GM21526 (cell line): ENCODE measurements at regions not wholly inside any gene's neighbourhood (a gene's known extent, or its start where the extent isn't known, plus 50 kb on each side); places are given as distances from the start of the nearest gene placed in this dataset.

Experiments used
- ATAC-seq: cut with Tn5 transposase; IDR thresholded peaks from one replicate; pipeline ENCODE4 v1.9.1; 2021; ENCODE audit warnings: moderate library complexity; ENCODE audit not compliant: unreplicated experiment, low FRiP score

DNA sequence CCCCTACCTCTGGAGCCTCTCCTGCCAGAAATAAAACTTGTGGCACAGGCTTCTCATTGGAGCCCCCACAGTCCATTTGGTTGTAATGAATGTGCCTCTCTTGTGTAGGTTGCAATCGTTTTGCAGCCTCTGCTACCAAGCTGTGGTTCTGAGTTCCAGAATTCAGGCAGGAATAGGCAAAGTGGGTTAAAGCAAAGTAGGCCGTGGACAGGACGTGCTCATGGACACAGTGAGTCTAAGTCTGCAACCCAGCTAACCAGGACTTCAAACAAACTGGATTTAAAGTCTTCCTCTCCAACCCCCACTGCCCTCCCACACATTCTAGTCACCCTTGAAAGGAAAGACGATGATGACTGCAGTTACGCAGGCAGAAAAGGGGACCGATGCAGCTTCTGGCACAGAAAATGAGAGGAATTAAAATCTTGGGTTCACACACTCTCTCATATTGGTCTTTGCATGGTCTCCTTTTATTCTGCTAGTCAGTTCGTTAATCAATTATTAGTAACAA, 260.0 kb downstream of the PIK3R1 start:
- no peak for ATAC-seq

DNA sequence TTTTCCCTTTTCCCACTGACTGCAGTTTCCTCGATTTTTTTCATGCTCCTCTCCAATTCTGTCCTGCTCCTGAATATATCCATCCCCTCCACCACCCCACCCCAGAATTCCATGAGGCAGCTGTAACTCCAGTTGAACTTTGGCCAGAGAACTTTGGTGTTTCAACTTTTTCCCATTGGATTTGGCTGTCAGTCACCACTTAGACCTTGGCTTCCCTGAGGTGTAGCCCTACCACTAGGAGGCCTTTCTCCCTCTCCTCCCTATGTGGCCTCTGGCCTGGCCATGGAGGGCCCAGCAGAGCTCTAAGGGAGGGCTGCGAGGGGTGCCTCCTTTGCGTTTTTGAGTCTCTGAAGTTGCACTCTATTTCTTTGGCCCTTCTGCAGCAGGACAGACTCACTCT, 261.3 kb downstream of the PIK3R1 start:
- no peak for ATAC-seq

DNA sequence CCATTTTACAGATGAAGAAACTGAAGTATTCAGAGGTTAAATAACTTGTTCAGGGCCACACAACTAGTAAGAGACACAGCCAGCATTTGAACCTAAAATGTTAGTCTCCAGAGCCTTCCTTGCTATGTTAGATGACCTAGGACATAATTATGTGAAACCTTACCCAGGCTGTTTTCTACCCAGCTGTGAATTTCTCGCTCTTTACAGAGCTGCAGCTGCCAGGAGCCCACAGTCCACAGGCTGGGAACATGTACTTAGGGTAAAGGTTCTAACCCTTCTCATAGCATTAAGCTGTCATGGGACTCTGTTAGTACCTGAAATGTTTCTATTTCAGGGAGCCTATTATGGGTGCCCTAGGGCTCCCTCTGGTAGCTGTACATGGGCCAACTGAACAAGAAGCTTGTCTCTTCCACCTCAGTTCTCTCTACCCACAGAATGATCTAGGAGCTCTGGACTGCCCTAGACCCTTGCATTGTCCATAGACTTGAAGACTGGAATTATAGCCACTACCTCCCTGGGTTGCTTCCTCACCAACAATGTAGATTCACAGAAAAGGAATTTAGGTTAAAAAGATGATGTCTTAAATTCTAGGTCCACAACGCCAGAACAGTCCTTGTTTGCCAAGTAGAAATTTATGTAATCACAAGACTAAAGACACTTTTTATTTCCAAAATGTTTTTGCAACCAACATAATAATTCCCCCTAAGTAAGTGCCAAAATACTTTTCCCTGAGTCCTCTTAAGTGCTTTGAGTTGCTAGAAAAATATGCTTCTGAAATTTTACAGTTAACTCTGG, 262.9 kb downstream of the PIK3R1 start:
- ATAC-seq = no peak

DNA sequence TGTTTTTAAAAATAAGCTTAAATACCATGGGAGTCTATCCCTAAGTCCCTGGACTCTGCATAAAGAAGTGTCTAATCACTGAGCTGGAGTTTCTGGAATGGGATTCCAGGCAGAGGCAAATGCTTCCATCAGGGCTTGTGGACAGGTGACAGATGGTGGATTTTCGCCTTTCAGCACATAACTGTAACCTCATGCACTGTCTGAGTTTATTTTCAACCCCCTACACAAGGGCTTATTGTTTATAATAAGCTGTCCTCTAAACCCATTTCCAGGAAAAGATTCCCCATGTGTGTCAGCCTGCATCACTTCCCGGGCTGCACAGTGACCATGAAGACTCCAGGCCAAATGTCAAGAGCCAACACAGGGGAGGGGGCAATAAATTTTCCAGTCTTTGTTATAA, 264.0 kb downstream of the PIK3R1 start:
- no peak for ATAC-seq

DNA sequence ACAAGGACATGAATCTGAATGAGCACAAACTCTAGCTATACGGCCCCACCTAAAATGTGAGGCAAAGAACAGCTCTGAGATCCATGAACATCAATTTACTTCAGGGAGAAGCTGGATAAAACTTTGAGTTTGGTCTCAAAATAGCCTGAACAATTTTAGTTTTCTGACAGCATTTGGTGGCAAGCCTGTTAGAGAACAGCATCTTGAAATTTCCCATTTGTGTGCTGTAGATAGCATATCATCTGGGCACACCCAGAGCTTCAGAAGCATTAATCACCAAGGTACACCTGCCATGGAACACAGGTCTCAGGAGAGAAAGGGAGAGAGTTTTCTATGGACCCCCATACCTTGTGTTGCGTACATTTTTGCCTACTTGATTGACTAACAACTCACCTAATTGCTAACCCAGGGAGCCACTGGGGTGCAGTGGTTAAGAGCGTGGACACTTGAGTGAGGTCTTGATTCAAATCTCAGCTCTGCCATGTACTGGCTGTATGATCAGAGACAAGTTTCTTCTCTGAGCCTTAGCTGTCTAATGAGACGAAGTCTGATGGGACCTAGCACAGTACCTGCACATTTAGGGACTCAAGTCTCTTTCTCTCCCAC, 264.9 kb downstream of the PIK3R1 start:
- no peak for ATAC-seq

DNA sequence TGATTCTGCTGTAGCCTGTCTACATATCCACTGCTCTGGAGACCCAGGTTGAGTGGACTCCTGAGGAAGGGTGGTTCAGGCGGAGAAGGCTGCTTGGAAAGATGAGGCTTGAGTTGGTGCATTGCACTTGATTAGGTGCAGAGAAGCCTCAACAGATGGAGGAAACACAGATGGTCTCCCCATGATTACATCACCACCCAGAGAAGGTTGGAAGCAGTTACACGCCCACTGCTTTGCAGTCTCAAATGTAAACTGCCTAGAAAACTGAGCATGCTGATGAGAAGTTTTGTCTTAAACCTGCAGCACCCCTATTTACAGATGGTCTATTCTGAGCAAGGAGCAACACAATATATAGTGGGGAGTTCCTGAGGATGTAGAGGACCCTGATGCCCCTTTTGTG, 266.6 kb downstream of the PIK3R1 start:
- no peak for ATAC-seq

DNA sequence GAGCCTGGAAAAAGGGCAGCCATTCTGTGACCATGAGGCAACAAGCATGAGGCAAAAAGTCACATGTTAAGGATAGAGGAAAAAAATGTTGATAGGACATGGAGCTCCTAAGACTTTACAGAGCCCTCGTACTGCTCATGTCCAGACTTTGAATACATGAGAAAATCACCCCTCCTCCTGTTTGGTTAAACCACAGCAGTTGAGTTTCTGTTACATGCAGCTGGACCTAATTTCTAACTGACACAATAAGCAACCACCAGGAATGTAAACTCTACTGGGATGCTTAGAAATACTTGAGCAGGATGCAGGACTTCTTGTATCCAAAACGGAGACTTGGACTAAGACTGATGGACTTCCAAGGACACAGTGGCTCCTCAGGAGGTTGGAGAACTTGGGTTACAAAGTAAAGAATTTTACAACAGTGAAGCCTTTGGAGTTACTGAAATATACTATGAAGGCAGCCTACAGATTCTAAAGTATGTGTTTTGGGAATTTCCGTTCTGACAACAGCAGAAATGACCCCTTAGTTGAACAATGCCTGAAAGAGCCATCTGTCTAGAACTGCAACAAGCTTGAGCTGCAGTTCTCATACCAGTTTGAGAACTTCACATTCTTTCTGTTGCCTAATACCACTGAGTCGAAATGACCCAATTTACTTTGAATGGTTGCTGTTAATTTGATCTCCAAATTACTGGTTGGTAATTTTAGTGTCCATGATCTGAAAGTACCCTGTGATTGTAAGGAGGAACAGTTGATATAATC, 268.9 kb downstream of the PIK3R1 start:
- no peak for ATAC-seq

DNA sequence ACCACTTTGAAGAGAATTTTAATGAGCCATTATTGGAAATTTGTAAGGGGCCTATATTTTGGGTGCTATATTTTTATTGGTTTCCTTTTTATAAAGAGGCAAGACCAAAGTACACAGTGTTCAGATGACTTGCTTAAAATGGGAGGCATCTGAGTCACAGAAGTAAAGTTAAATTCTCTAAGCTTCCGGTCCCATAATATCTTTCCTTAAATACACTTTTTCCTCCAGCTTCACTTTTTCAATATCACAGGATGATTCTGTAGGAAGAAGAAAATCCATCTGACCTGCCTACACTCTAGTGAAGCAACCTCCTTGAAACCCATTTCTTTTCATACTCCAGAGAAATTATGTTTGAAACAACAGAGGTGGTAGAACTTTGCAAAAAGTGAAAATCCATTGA, 274.0 kb downstream of the PIK3R1 start:
- ATAC-seq = no peak

DNA sequence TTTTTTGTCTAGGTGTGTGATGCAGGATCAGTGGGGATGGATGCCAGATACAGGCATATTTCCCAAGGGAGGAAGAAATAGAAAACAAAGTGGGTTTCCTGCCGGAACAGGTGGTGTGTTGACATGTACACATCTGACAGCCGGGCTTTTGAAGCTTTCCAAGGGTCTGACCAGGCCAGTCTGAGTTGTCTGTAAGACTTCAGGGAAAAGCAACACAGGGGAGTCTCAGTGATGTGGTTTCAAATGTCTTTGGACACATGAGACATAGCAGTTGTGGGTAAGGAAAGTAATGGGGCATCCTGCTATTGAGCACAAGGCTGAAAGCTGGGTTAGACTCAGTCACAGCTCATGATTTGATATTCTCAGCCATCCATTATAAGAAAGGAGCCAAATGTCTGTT, 274.9 kb downstream of the PIK3R1 start:
- ATAC-seq = no peak

DNA sequence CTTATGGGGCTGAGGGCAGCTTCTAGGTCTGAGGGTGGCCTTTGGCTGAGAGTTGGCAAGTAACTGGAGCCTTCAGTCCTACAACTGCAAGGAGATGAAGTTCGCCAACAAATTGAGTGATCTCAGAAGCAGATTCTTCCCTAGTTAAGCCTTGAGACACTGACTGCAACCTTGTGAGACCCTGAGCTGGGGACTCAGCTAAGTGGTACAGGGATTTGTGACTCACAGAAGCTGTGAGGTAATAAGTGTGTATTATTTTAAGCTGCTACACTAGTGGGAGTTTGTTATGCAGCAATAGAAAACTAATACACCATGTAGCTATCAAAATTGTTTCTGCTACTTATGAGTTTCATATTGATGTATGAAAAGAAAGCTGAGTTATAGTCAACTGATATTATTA, 279.2 kb downstream of the PIK3R1 start:
- ATAC-seq = no peak

DNA sequence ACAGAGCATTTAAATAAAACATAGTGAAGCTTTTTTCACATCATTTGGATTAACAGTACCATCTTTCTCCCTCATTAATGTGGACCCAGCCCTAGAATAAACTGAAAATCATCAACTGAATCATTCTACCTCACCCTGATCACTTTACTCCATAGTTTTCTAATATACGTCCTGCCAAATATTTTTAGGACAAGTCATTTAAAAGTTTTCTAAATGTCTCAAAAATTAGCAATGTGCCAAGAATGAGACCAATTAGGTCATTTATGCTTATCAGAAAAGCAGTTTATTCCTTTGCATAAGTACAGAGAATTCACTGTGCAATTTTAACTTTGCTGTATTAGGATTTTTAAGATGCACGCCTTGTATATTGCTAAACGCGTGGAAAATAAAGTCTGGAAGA, 284.4 kb downstream of the PIK3R1 start:
- ATAC-seq = no peak

DNA sequence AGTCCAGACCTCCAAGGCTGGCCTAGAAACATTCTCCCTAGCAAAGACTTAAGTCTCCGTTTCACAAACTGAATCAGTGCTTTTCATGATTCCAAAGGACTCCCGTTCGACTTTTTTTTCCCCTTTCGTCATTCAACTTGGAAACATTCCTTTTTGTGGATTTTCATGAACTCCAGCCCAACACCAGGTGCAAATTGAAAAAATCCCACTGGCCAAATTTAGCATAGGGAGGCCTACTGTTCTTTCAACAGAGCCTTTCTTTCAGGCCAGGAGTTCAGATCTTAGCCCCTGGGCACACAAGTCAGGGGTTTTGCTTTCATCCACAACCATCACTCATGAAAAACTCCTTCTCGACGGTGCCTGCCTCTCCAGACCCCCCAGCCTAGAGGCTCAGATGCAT, 285.3 kb downstream of the PIK3R1 start:
- ATAC-seq = no peak

DNA sequence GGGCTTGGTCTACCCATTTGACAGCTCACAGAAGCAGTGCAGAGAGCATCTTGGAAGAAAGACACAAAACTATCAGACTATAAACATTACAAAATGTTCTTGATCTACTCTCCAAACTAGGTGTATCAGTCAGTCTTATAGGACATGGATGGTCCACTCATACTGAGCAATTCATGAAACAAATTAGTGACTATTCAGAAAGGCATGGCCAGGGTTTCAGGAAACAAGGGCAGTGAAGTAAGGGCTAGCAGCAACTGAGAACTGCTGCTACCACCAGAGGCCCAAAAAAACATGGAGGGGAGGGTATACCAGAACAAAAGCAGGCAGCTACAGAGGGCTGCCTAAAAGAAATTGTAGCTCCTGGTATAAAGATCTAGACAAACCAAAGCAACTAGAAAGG, 287.0 kb downstream of the PIK3R1 start:
- no peak for ATAC-seq

DNA sequence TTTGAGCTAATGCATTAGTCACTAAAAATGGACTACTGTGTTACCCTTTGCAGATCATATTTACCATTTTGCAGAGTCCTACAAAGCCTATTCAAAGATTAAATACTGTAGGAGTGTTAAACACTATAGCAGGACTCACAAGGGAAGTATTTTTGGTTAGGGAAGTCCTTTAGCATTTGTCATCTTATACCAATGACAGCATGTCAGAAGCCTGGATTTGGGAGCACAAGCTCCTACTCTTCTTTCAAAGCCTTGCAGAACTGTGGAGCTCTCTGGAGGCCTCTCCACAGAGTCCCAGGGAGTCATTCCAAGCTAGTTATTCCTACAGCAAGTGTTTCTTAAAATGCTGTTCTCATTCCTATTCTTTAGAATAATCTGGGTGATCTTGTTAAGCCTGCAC, 288.8 kb downstream of the PIK3R1 start:
- ATAC-seq = no peak

DNA sequence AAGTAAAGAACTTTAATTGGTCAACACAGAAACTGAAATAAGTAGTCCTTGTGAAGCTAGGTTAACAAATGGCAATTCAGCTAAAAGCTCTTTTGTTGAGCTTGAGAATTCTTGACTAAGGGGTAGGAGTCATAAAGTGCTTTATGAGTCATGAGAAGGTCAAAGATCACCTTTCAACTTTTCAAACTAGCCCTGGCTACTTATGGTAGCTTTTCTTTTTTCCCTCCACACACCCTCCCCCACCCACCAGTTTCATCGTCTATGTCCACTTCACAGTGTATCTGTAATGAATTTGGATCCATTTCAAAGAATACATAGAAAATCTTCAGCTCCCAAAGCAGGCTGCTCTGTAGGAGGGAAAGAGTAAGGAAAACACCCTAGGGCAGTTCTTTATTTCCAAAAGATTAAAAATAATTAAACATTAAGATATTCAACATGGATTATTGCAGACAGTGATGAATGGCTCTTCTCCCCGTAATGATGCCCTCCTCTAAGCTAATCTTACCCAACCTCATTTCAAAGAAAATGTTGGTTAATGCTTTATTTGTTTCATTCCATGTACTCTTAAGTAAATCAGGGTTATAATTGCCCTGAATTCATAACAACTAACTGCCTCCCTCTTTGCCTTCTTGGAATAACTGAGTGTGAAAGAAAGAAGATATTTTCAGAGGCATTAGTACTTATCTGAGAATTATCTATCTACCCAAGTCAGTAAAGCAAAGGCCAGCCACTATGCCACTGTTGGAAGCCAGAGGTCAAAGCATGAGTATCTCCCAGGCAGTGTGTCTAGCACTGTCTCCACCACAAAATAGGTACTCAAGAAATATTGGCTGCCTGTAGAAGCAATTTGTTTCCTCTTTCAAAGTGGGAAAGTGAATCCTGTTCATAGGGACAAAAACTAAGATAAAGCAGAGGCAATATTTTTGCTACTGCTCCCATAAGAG, 290.6 kb downstream of the PIK3R1 start:
- ATAC-seq = no peak

DNA sequence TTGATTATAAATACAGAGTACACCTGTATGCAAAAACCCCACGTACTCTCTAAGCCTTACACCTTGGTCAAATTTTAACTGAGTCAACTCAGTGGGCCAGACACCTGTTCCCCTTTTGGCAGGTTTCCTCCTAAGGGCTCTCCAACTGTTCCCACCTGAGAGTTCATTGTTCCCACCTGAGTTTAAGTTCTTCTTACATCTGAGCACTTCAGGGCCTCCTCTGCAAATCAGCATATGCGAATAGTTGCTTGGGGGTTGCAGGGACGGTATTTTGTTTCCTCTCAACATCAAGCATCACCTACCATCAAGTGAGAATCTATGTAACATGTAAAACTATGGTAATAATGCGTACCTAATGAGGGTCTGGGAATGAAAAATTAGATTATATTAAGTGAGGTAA, 300.0 kb downstream of the PIK3R1 start:
- ATAC-seq = no peak

DNA sequence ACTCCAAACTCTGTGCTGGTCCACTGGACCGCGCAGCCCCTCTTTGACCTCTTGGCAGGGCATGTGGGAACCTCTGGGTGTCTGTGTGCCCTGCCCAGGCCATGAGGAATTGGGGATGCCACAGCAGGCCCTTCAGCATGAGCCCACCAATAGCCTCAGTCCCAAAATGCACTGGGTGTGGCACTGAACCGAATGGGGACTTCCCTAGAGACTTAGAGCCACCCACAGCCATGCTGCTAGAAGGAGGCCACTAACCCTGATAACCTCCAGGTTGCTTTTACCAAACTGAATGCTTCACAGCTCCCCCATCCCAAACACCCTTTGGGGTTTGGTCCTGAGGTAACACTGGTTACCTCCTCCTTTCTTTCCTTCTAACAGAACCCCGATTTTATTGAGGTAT, 302.7 kb downstream of the PIK3R1 start:
- ATAC-seq = no peak

DNA sequence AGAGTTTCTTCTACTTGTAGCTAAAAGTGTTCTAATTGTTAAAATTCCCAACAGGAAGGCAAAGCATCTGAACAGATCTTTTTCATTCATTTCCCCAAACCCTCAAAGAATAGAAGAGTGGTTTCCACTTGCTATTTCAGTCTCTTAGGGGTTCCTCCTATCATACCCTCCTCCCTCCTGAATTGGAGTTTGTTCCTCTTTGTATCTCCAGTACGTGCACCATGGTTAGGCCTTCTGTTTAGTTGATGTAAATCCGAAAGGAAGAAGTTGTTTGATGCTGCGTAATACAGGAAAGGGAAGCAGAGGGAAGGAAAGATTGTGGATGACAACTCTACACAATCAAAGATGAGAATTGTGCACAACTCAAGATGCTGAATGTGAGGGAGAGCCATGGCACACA, 303.6 kb downstream of the PIK3R1 start:
- ATAC-seq = no peak

DNA sequence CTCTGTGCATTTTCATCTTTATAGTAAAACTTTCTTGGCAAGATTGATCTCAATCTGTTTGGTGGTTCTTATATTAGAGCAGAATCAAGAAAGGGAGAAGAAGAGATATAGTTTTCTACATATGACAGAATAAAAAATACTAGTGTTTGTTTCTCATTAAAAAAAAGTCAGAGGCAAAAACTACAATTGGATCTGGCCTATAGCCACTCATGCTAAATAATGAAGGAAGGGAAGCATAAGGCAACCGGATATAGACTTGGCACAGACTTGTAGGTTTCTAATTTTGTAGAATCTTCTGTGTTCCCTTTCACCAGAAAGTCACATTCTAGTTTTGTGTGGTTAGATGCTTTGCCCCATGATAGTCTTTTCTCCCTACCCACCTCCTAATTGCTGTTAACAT, 306.2 kb downstream of the PIK3R1 start:
- no peak for ATAC-seq

DNA sequence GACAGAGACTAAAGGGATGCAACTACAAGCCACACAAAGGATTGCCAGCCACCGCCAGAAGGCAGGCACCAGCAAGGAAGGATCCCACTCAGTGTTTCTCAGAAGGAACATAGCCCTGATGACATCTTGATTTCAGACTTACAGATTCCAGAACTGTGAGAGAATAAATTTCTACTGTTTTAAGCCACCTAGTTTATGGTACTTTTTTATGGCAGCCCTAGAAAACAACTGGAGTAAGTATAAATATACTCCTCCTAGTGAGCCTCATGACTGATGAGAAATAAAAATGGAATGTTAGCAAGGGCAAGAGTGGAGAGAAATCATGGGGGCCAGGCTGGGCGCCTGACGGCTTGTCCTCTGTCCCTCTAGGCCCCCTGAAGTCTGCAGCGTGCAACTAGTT, 307.3 kb downstream of the PIK3R1 start:
- no peak for ATAC-seq
